Suprapubic skin (tissue), 3 donors: ENCODE measurements at regions not wholly inside any gene's neighbourhood (a gene's known extent, or its start where the extent isn't known, plus 50 kb on each side); places are given as distances from the start of the nearest gene placed in this dataset.

Experiments used
- POLR2A ChIP-seq, 2 donors: fragments of 450-650 bp; IDR thresholded peaks; one replicate each; pipeline ENCODE4 v1.6.1; 2017; ENCODE audit warnings: antibody characterized with exemption in 2 of 2, mild to moderate bottlenecking in 2 of 2, moderate library complexity in 2 of 2
- TF ChIP-seq, protein P1 (sequence below), 2 donors: fragments of 200-600 bp in 1 of 2; fragments of 450-650 bp in 1 of 2; sonication (generic) in 1 of 2; IDR thresholded peaks; one replicate each; pipeline ENCODE4 v1.5.1; 2016 to 2019; ENCODE audit warnings: antibody characterized with exemption in 2 of 2, mild to moderate bottlenecking in 1 of 2, moderate library complexity in 1 of 2

DNA sequence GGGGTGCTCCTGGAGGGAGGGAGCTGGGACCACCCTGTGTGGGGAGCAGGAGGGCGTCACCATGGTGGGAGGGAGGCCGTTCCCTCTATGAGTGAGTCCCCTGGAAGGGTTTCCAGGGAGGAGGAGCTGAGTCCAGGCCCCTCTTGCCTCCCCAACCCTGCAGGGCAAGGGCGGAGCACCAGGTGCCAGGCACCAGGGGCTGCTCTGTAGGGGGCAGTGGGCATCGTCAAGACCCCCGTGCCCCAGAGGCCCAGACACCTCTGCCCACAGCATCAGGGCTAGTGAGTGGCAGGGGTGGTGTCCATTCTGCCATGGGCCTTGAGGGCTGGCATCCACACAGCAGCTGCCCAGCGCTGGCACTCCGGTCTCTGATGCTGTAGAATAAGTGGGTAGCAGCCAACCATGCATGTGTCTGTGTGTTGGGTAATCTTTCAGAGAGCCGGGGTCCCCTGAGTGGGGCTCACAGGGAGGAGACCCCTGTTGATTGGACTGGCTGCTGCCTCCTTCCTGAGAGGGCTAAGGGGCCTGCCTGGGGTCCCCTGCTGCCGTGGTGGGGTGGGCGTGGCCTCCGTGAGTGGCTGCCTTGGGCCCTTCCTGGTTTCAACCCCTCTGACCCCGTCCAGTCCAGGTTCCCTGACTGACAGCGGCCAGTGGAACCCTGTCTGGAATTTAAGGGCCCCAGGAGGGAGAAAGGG, 72.7 kb upstream of the RNU6ATAC start:
- TF ChIP-seq POLR2A (IDR thresholded peaks at IDR 0.05), result no peak
- TF ChIP-seq, protein P1, sequence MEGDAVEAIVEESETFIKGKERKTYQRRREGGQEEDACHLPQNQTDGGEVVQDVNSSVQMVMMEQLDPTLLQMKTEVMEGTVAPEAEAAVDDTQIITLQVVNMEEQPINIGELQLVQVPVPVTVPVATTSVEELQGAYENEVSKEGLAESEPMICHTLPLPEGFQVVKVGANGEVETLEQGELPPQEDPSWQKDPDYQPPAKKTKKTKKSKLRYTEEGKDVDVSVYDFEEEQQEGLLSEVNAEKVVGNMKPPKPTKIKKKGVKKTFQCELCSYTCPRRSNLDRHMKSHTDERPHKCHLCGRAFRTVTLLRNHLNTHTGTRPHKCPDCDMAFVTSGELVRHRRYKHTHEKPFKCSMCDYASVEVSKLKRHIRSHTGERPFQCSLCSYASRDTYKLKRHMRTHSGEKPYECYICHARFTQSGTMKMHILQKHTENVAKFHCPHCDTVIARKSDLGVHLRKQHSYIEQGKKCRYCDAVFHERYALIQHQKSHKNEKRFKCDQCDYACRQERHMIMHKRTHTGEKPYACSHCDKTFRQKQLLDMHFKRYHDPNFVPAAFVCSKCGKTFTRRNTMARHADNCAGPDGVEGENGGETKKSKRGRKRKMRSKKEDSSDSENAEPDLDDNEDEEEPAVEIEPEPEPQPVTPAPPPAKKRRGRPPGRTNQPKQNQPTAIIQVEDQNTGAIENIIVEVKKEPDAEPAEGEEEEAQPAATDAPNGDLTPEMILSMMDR (IDR thresholded peaks at IDR 0.05), result no peak
